Hepatocyte (in vitro differentiated cells): ENCODE measurements at regions not wholly inside any gene's neighbourhood (a gene's known extent, or its start where the extent isn't known, plus 50 kb on each side); places are given as distances from the start of the nearest gene placed in this dataset.

Experiments
- CTCF ChIP-seq: fragments of 200-600 bp; sonication (generic); IDR thresholded peaks from 2 replicates; pipeline ENCODE4 v1.5.1; 2016; ENCODE audit warnings: antibody characterized with exemption, mild to moderate bottlenecking; ENCODE audit not compliant: poor library complexity
- EZH2 ChIP-seq: fragments of 200-600 bp; sonication (generic); IDR thresholded peaks from 2 replicates; pipeline ENCODE4 v1.6.1; 2016; ENCODE audit warnings: antibody characterized with exemption, mild to moderate bottlenecking, borderline replicate concordance

DNA sequence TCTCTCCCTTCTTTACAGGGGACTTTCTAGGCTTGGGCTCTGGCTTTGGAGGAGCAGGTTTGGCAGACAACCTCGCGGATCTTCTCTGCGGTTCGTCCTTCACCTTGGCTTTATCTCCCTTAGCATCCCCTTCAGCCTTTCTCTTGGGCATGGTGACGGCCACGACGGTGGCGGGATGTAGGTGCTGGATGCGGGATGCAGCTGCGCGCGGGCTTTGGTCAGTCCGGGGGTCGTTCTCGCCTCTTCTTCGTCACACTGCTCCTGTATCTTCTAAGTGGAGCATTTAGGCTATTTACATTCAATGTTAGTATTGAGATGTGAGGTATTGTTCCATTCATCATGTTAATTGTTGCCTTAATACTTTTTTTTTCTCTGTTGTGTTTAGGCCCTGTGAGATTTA is 217.2 kb upstream of the STXBP6 start:
- no peak for TF ChIP-seq CTCF
- TF ChIP-seq EZH2: no peak
